ENCODE measurements at regions not wholly inside any gene's neighbourhood (a gene's known extent, or its start where the extent isn't known, plus 50 kb on each side); places are given as distances from the start of the nearest gene placed in this dataset.

DNA sequence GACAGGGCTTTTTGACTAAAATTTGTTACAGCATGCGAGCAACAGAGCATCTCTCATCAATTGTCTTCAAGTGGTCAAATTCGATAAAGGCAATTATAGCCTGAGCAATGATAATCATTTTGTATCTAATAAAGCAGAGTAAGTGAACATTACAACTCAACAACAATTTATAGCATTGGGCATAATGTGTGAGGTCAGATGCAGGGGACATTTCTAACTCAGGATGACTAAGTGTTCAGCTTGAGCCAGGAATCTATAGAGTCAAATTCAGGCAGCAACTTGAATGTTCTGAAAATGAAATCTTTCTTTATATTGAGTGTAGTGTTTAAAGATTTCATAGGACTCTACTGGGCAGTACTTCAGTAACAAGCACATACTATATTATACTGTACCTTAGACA lies 1226.0 kb downstream of the ZPLD1 start:
- TF ChIP-seq ISL1 (CRISPR knock-in tag; IDR thresholded peaks at IDR 0.05) = no peak
- TF ChIP-seq GLIS3 (CRISPR knock-in tag; IDR thresholded peaks at IDR 0.05) = no peak
- TF ChIP-seq ZFP30 (CRISPR knock-in tag; IDR thresholded peaks at IDR 0.05) = no peak
- TF ChIP-seq, protein P1, sequence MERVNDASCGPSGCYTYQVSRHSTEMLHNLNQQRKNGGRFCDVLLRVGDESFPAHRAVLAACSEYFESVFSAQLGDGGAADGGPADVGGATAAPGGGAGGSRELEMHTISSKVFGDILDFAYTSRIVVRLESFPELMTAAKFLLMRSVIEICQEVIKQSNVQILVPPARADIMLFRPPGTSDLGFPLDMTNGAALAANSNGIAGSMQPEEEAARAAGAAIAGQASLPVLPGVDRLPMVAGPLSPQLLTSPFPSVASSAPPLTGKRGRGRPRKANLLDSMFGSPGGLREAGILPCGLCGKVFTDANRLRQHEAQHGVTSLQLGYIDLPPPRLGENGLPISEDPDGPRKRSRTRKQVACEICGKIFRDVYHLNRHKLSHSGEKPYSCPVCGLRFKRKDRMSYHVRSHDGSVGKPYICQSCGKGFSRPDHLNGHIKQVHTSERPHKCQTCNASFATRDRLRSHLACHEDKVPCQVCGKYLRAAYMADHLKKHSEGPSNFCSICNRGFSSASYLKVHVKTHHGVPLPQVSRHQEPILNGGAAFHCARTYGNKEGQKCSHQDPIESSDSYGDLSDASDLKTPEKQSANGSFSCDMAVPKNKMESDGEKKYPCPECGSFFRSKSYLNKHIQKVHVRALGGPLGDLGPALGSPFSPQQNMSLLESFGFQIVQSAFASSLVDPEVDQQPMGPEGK (CRISPR knock-in tag; IDR thresholded peaks at IDR 0.05; ENCODE audit: borderline replicate concordance) = no peak
- no peak for TF ChIP-seq ESRRG (CRISPR knock-in tag; IDR thresholded peaks at IDR 0.05)
- no peak for TF ChIP-seq SNAI2 (CRISPR knock-in tag; IDR thresholded peaks at IDR 0.05)
- TF ChIP-seq ZC3H10 (CRISPR knock-in tag; IDR thresholded peaks at IDR 0.05) = no peak
- TF ChIP-seq ZNF8 (CRISPR knock-in tag; IDR thresholded peaks at IDR 0.05) = no peak
- no peak for TF ChIP-seq CSDC2 (CRISPR knock-in tag; IDR thresholded peaks at IDR 0.05)
- no peak for TF ChIP-seq ZNF70 (CRISPR knock-in tag; IDR thresholded peaks at IDR 0.05)
- TF ChIP-seq OSR1 (CRISPR knock-in tag; IDR thresholded peaks at IDR 0.05) = no peak
- TF ChIP-seq ZFP3 (CRISPR knock-in tag; IDR thresholded peaks at IDR 0.05) = no peak
- no peak for TF ChIP-seq BACH2 (CRISPR knock-in tag; IDR thresholded peaks at IDR 0.05; ENCODE audit: borderline replicate concordance)
- TF ChIP-seq TOX (CRISPR knock-in tag; IDR thresholded peaks at IDR 0.05; ENCODE audit: borderline replicate concordance) = no peak
- TF ChIP-seq, protein P2, sequence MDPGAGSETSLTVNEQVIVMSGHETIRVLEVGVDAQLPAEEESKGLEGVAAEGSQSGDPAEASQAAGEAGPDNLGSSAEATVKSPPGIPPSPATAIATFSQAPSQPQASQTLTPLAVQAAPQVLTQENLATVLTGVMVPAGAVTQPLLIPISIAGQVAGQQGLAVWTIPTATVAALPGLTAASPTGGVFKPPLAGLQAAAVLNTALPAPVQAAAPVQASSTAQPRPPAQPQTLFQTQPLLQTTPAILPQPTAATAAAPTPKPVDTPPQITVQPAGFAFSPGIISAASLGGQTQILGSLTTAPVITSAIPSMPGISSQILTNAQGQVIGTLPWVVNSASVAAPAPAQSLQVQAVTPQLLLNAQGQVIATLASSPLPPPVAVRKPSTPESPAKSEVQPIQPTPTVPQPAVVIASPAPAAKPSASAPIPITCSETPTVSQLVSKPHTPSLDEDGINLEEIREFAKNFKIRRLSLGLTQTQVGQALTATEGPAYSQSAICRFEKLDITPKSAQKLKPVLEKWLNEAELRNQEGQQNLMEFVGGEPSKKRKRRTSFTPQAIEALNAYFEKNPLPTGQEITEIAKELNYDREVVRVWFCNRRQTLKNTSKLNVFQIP (CRISPR knock-in tag; IDR thresholded peaks at IDR 0.05; ENCODE audit: borderline replicate concordance, low read depth) = no peak
- TF ChIP-seq, protein P3, sequence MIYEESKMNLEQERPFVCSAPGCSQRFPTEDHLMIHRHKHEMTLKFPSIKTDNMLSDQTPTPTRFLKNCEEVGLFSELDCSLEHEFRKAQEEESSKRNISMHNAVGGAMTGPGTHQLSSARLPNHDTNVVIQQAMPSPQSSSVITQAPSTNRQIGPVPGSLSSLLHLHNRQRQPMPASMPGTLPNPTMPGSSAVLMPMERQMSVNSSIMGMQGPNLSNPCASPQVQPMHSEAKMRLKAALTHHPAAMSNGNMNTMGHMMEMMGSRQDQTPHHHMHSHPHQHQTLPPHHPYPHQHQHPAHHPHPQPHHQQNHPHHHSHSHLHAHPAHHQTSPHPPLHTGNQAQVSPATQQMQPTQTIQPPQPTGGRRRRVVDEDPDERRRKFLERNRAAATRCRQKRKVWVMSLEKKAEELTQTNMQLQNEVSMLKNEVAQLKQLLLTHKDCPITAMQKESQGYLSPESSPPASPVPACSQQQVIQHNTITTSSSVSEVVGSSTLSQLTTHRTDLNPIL (CRISPR knock-in tag; IDR thresholded peaks at IDR 0.05; ENCODE audit: low read depth) = no peak
- TF ChIP-seq, protein P4, sequence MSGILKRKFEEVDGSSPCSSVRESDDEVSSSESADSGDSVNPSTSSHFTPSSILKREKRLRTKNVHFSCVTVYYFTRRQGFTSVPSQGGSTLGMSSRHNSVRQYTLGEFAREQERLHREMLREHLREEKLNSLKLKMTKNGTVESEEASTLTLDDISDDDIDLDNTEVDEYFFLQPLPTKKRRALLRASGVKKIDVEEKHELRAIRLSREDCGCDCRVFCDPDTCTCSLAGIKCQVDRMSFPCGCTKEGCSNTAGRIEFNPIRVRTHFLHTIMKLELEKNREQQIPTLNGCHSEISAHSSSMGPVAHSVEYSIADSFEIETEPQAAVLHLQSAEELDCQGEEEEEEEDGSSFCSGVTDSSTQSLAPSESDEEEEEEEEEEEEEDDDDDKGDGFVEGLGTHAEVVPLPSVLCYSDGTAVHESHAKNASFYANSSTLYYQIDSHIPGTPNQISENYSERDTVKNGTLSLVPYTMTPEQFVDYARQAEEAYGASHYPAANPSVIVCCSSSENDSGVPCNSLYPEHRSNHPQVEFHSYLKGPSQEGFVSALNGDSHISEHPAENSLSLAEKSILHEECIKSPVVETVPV (CRISPR knock-in tag; IDR thresholded peaks at IDR 0.05) = no peak
- TF ChIP-seq RARB (CRISPR knock-in tag; IDR thresholded peaks at IDR 0.05) = no peak
- no peak for TF ChIP-seq PPARA (CRISPR knock-in tag; IDR thresholded peaks at IDR 0.05; ENCODE audit: borderline replicate concordance)
- TF ChIP-seq ARNTL (CRISPR knock-in tag; IDR thresholded peaks at IDR 0.05; ENCODE audit: borderline replicate concordance, low read depth) = no peak
- no peak for ATAC-seq

DNA sequence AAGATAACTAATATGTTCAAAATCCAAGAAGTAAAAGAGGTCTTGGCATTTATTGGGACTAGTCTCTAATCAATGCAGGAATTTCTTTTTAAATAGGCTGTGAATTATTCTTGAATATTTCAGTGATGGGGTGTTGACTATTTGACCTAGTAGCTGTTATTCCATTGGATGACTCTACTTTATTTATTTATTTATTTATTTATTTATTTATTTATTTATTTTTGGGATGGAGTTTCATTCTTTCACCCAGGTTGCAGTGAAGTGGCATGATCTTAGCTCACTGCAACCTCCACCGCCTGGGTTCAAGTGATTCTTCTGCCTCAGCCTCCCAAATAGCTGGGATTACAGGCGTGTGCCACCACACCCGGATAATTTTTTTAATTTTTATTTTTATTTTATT lies 1227.8 kb downstream of the ZPLD1 start:
- TF ChIP-seq, protein P5, sequence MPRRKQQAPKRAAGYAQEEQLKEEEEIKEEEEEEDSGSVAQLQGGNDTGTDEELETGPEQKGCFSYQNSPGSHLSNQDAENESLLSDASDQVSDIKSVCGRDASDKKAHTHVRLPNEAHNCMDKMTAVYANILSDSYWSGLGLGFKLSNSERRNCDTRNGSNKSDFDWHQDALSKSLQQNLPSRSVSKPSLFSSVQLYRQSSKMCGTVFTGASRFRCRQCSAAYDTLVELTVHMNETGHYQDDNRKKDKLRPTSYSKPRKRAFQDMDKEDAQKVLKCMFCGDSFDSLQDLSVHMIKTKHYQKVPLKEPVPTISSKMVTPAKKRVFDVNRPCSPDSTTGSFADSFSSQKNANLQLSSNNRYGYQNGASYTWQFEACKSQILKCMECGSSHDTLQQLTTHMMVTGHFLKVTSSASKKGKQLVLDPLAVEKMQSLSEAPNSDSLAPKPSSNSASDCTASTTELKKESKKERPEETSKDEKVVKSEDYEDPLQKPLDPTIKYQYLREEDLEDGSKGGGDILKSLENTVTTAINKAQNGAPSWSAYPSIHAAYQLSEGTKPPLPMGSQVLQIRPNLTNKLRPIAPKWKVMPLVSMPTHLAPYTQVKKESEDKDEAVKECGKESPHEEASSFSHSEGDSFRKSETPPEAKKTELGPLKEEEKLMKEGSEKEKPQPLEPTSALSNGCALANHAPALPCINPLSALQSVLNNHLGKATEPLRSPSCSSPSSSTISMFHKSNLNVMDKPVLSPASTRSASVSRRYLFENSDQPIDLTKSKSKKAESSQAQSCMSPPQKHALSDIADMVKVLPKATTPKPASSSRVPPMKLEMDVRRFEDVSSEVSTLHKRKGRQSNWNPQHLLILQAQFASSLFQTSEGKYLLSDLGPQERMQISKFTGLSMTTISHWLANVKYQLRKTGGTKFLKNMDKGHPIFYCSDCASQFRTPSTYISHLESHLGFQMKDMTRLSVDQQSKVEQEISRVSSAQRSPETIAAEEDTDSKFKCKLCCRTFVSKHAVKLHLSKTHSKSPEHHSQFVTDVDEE (CRISPR knock-in tag; IDR thresholded peaks at IDR 0.05) = no peak
- TF ChIP-seq, protein P4 (CRISPR knock-in tag; IDR thresholded peaks at IDR 0.05) = no peak
- TF ChIP-seq ZNF70 (CRISPR knock-in tag; IDR thresholded peaks at IDR 0.05) = no peak
- no peak for TF ChIP-seq CSDC2 (CRISPR knock-in tag; IDR thresholded peaks at IDR 0.05)
- TF ChIP-seq ZFP30 (CRISPR knock-in tag; IDR thresholded peaks at IDR 0.05) = no peak
- TF ChIP-seq GLIS3 (CRISPR knock-in tag; IDR thresholded peaks at IDR 0.05) = no peak
- TF ChIP-seq, protein P1 (CRISPR knock-in tag; IDR thresholded peaks at IDR 0.05; ENCODE audit: borderline replicate concordance) = no peak
- no peak for TF ChIP-seq SNAI2 (CRISPR knock-in tag; IDR thresholded peaks at IDR 0.05)
- no peak for TF ChIP-seq BACH2 (CRISPR knock-in tag; IDR thresholded peaks at IDR 0.05; ENCODE audit: borderline replicate concordance)
- TF ChIP-seq, protein P3 (CRISPR knock-in tag; IDR thresholded peaks at IDR 0.05; ENCODE audit: low read depth) = no peak
- no peak for TF ChIP-seq OSR1 (CRISPR knock-in tag; IDR thresholded peaks at IDR 0.05)
- TF ChIP-seq RARB (CRISPR knock-in tag; IDR thresholded peaks at IDR 0.05) = no peak
- no peak for TF ChIP-seq ESRRG (CRISPR knock-in tag; IDR thresholded peaks at IDR 0.05)
- TF ChIP-seq TCF4 (CRISPR knock-in tag; IDR thresholded peaks at IDR 0.05; ENCODE audit: borderline replicate concordance) = no peak
- no peak for TF ChIP-seq PPARA (CRISPR knock-in tag; IDR thresholded peaks at IDR 0.05; ENCODE audit: borderline replicate concordance)
- TF ChIP-seq ARNTL (CRISPR knock-in tag; IDR thresholded peaks at IDR 0.05; ENCODE audit: borderline replicate concordance, low read depth) = no peak
- no peak for TF ChIP-seq ZC3H10 (CRISPR knock-in tag; IDR thresholded peaks at IDR 0.05)
- TF ChIP-seq ISL1 (CRISPR knock-in tag; IDR thresholded peaks at IDR 0.05) = no peak
- ATAC-seq = no peak
